Inflammatory macrophage (primary cell): ENCODE measurements at regions not wholly inside any gene's neighbourhood (a gene's known extent, or its start where the extent isn't known, plus 50 kb on each side); places are given as distances from the start of the nearest gene placed in this dataset.

Experiments
- DNase-seq, 2 donors: peaks; one replicate each; pipeline ENCODE4 v3.0.0-alpha.2; 2020 to 2022

DNA sequence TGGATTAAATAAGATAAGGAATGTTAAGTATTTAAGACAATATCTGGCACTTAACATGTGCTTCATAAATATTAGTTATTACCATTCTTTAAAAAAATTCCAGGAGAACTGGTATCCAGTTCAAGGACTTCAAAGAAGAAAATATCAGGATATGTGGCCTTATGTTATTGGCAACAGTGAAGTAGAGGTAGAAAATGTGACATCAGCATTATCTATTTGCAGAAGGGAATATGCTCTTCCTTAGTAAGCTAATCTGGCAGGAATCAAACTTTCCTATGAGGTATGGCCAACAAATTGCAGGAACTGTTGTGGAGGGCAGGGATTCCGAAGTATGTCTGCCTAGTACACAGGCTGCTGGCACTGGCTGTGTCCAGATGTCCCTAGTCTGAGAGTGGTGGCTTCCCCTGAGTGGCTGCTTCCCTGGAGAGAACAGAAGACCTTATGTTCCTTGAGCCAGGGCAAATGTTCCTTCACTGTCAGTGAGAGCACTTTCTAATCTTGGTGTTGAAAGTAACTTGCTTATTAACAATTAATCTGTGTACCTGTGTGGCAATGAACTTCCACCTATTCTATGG is 351.7 kb upstream of the THRB start:
- no peak for DNase-seq

- no peak for DNase-seq
These were observed 355.6 kb upstream of the THRB start for GRCh38 chr3:24850245-24850644.

DNA sequence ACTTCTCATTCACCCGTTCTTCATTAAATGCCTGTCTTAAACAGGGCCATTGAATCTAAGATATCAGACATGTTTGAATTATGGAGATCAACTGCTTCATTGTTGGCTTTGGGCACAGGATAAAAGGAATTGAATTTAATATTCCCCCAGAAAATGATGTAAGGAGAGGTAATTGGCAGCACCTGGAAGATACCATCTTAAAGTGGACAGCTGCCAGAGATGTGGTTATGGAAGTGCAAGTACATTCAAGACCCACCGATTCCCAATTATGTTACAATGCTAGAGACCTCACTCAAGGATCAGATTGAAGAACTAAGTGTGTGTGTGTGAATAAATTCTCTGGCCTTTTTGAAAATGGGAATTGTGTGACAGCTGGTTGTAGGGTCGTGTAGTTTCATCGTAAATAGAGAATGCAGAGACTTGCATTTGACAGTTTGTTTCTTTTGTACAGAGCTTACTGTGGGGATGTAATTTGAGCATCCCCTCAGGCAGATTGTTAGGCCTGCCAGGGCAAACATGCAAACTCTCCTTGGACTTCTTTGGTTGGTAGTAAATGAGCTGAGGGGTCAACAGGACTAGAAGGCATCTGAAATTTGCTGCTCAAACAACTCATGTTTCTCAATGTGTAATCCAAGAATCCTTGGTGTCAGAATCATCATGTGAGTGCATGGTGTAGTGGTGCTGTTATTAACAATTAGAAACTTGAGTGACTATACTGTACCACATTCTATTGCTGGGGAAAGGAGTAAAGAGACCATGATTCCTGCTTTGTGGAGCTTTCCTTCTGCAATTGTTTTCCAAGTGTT is 359.2 kb upstream of the THRB start:
- DNase-seq, result no peak

DNA sequence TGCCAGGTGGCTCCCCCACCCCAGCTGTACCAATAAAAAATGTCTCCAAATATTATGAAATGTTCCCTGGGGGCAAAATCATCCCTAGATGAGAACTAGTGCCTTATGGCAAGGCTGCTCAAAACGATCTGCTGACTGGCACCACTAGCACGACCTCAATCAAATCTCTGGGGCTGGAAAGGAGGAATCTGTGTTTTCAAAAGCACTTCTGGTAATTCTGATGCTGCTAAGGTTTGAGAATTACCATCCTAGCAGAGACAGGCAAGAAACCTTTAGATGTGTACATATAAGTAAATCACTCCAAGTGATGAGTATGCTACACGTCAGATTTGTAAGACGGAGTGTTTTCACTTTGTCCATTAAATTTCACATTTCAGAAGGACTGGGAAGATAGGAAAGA is 360.1 kb upstream of the THRB start:
- DNase-seq, result no peak

- DNase-seq, result no peak
These were observed 363.3 kb upstream of the THRB start for GRCh38 chr3:24857945-24858344.

DNA sequence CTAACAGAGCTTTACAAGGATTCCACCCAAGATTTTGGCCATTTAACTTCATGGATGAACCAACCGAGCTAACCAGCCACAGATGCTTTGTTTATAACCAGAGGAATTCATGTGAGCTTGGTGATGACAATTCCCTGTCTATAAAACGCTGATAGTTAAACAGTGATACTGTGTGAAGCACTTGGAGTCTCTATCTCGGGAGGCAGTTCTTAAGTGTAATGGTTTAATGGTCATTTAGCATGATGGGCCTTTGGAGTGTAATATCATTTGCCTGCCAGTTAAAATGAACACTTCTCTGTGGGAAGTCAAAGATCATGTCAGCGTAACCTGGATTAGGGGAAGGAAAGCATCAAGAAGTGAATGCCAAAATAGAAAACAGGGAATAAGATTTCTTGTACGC is 368.6 kb upstream of the THRB start:
- DNase-seq, result no peak

DNA sequence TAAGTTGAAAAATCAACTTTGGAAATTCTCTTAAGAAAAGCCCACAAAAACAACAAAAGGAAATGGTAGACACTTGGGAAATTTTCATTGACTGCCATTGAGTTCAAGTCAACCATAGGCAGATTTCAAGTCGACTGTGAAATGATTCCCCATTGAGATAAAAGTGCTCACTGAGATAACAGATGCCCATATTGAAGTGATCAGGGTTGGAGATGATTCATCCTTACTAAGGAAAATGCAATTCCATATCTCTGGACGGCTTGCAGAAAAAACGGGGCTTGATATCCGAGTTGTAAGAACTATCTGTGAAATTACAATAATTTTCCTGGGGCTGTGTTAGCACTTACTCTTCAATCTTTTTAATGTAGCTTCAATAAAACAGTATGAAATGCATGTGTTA is 373.1 kb upstream of the THRB start:
- no peak for DNase-seq

GRCh38 chr3:24881239-24881638 is 386.6 kb upstream of the THRB start:
- no peak for DNase-seq

GRCh38 chr3:24886501-24886900 is 391.9 kb upstream of the THRB start:
- no peak for DNase-seq

GRCh38 chr3:24890012-24890411 is 395.4 kb upstream of the THRB start:
- DNase-seq, result no peak

- no peak for DNase-seq
These were observed 404.7 kb upstream of the THRB start for GRCh38 chr3:24899373-24899772.

- DNase-seq, result no peak
These were observed 405.4 kb upstream of the THRB start for GRCh38 chr3:24899901-24900603.

DNA sequence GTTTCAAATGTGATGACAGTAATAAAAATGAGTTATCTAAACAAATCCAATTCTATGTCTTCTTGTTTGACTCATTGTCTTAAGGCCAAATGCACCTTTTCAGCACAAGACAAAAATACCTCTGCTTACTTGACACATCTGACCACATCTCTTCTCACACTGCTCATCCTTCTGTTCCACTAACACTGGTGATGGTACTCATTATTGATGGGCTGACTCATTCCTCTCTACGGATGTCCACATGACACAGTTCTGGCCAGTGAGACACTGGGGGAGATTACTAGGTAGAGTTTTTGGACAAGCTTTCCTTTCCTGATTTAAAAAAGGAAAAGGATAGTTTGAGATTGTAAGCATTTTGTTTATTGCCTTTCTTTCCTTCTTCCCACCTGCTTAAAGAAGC is 410.6 kb upstream of the THRB start:
- DNase-seq, result no peak

GRCh38 chr3:24907106-24907505 is 412.5 kb upstream of the THRB start:
- DNase-seq, result no peak

DNA sequence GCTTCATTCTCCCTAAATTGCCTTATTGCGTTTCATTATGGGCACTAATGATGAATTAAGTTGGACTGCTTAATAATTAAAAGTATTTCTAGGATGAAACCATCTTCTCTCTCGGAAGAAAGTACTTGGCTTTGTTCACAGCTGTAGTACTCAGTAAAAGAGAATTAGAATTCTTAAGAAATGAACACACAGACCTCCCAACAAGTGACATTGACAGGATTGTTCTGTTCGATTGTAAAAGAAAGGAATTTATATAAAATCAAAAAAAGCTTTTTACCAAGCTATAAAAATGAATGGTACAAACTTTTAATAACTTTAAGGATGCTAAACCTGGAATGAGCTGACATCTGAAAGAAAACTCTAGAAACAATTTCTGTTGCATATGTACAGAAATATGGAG is 416.4 kb upstream of the THRB start:
- no peak for DNase-seq

GRCh38 chr3:24915639-24916038 is 421.0 kb upstream of the THRB start:
- DNase-seq, result no peak

DNA sequence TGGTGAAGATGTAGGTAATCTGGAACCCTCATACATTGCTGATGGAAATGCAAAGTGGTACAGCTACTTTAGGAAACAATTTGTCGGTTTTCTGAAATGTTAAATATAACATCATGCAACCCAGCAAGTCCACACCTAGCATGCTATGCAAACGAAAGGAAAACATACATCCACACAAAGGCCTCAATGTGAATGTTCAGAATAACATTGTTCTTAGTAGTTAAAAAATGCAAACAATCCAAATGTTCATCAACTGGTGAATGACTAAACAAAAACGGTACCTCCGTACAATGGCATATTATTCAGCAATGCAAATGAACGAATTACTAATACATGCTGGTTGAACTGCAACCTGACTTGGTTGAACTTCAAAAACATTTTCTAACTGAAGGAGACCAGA is 423.3 kb upstream of the THRB start:
- DNase-seq, result no peak

- no peak for DNase-seq
These were observed 428.9 kb upstream of the THRB start for GRCh38 chr3:24923570-24923969.

GRCh38 chr3:24929521-24929920 is 434.9 kb upstream of the THRB start:
- DNase-seq, result no peak

- no peak for DNase-seq
These were observed 438.8 kb upstream of the THRB start for GRCh38 chr3:24933401-24933800.

- no peak for DNase-seq
These were observed 441.9 kb upstream of the THRB start for GRCh38 chr3:24936574-24936973.

DNA sequence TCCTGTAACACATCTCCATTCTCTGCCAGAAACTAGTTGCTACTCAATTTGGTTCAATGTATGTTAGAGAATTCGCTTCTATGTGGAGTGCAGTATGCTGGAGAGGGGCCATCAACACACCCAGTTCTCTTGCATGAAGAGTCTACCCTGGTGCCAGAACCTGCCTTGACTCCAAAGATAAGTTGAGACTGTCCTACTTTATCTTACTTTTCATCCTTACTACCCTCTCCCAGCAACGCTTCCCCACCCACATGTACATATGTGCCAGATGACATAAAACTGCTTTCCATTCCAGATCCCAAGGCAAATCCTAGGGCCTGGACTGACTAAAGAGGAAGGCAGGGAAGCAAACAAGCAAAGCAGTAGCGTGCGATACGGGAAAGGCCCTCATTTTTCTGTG is 442.6 kb upstream of the THRB start:
- no peak for DNase-seq

GRCh38 chr3:24937780-24938179 is 443.1 kb upstream of the THRB start:
- no peak for DNase-seq

GRCh38 chr3:24943961-24944360 is 449.3 kb upstream of the THRB start:
- no peak for DNase-seq
